Chondrocyte (in vitro differentiated cells): ENCODE measurements at regions not wholly inside any gene's neighbourhood (a gene's known extent, or its start where the extent isn't known, plus 50 kb on each side); places are given as distances from the start of the nearest gene placed in this dataset.
A peak's percentile ranks its signal among the peaks of the same experiment; 100 is the strongest.

Experiments
- DNase-seq: peaks from one replicate; pipeline ENCODE4 v3.0.0; 2021; ENCODE audit warnings: mixed read lengths, low spot score
- H3K27ac Mint-ChIP-seq: one replicate; pipeline ENCODE4 v1.8.0; 2021; ENCODE audit warnings: mild to moderate bottlenecking, moderate library complexity, mixed read lengths; ENCODE audit not compliant: unreplicated experiment
- H3K27me3 Mint-ChIP-seq: 2 replicates; pipeline ENCODE4 v1.8.0; 2021; ENCODE audit warnings: low read depth, mixed read lengths
- H3K36me3 Mint-ChIP-seq: 2 replicates; pipeline ENCODE4 v1.8.0; 2021; ENCODE audit warnings: low read depth, mixed read lengths
- H3K4me1 Mint-ChIP-seq: 2 replicates; pipeline ENCODE4 v1.8.0; 2021; ENCODE audit warnings: low read depth, mild to moderate bottlenecking, mixed read lengths
- H3K4me3 Mint-ChIP-seq: one replicate; pipeline ENCODE4 v1.8.0; 2021; ENCODE audit warnings: mild to moderate bottlenecking, moderate library complexity, mixed read lengths; ENCODE audit not compliant: unreplicated experiment
- H3K9me3 Mint-ChIP-seq: 2 replicates; pipeline ENCODE4 v1.8.0; 2021; ENCODE audit warnings: low read depth, mixed read lengths
- TF ChIP-seq, protein P1 (sequence below): fragments of 200-600 bp; sonication (generic); IDR thresholded peaks from 2 replicates; pipeline ENCODE4 v1.5.0; 2021; ENCODE audit warnings: antibody characterized with exemption, mild to moderate bottlenecking, moderate library complexity

DNA sequence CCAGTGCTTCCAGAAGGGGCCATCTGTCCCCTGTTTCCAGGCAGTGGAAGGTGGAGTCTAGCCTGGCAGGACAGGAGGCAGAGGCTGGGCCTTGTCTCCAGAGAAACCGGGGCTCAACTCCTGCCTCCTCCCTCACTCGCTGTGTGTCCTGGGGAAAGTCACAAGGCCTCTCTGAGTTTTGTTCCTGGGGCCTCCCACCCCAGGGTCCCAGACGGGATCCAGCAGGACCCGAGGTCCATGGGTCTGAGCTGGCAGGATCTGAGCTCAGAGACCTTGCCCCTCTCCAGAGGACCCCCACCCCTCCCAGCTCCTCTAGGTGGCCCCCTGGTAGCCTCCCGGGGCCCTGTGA lies 72.2 kb upstream of the TAF1B start:
- Mint-ChIP-seq H3K9me3 (no peaks in the 10 kb centered on the region), H3K27me3 (no peaks in the 10 kb centered on the region), H3K27ac (peak overlapping the region; percentile 77), H3K4me3 (no peak overlapping the region), H3K4me1 (peaks cover 31% of the 10 kb centered on the region), H3K36me3 (no peaks in the 10 kb centered on the region)
- peak; percentile 59 for DNase-seq
- TF ChIP-seq, protein P1, sequence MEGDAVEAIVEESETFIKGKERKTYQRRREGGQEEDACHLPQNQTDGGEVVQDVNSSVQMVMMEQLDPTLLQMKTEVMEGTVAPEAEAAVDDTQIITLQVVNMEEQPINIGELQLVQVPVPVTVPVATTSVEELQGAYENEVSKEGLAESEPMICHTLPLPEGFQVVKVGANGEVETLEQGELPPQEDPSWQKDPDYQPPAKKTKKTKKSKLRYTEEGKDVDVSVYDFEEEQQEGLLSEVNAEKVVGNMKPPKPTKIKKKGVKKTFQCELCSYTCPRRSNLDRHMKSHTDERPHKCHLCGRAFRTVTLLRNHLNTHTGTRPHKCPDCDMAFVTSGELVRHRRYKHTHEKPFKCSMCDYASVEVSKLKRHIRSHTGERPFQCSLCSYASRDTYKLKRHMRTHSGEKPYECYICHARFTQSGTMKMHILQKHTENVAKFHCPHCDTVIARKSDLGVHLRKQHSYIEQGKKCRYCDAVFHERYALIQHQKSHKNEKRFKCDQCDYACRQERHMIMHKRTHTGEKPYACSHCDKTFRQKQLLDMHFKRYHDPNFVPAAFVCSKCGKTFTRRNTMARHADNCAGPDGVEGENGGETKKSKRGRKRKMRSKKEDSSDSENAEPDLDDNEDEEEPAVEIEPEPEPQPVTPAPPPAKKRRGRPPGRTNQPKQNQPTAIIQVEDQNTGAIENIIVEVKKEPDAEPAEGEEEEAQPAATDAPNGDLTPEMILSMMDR = no peak

GRCh38 chr2:9771481-9772017 lies 71.7 kb upstream of the TAF1B start:
- TF ChIP-seq, protein P1 = peak; percentile 72
- no peak for DNase-seq
- Mint-ChIP-seq H3K27ac (peak overlapping the region; percentile 77), H3K4me3 (no peak overlapping the region), H3K36me3 (no peaks in the 10 kb centered on the region), H3K9me3 (no peaks in the 10 kb centered on the region), H3K27me3 (no peaks in the 10 kb centered on the region), H3K4me1 (peaks cover 27% of the 10 kb centered on the region)

GRCh38 chr2:9772035-9772998 lies 71.0 kb upstream of the TAF1B start:
- Mint-ChIP-seq H3K9me3 (no peaks in the 10 kb centered on the region), H3K27ac (peak overlapping the region; percentile 77), H3K36me3 (no peaks in the 10 kb centered on the region), H3K27me3 (no peaks in the 10 kb centered on the region), H3K4me1 (peaks cover 26% of the 10 kb centered on the region), H3K4me3 (no peak overlapping the region)
- DNase-seq = no peak
- TF ChIP-seq, protein P1 = no peak

- peaks cover 26% of the 10 kb centered on the region for H3K4me1 Mint-ChIP-seq
- H3K27me3 Mint-ChIP-seq = no peaks in the 10 kb centered on the region
- no peak overlapping the region for H3K4me3 Mint-ChIP-seq
- H3K9me3 Mint-ChIP-seq = no peaks in the 10 kb centered on the region
- no peaks in the 10 kb centered on the region for H3K36me3 Mint-ChIP-seq
- H3K27ac Mint-ChIP-seq = no peak overlapping the region
- peak; percentile 42 for DNase-seq
- TF ChIP-seq, protein P1 = no peak
These were observed 70.0 kb upstream of the TAF1B start for GRCh38 chr2:9772999-9773902.

GRCh38 chr2:9773903-9774239 lies 69.4 kb upstream of the TAF1B start:
- Mint-ChIP-seq H3K9me3 (no peaks in the 10 kb centered on the region), H3K4me1 (peaks cover 26% of the 10 kb centered on the region), H3K4me3 (no peak overlapping the region), H3K27ac (no peak overlapping the region), H3K27me3 (no peaks in the 10 kb centered on the region), H3K36me3 (no peaks in the 10 kb centered on the region)
- peak; percentile 28 for DNase-seq
- TF ChIP-seq, protein P1 = no peak
